ENCODE measurements at regions not wholly inside any gene's neighbourhood (a gene's known extent, or its start where the extent isn't known, plus 50 kb on each side); places are given as distances from the start of the nearest gene placed in this dataset.

DNA sequence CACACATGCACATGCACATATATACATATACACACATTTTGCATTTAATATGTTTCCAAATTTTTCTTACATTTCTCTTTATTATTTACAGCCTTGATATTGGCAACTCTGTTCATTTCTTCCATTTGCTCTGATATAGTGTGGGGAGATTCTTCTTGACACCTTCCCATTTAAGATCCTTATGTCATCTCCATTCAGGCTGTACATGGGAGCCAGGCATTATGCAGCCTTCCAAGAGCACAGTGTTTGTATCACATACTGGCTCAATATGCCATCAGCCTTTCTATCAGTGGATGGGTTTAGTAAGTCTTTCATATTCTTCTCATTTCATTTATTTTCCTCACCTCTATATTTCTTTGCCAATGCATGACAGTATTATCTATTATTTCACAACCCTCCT is 372.3 kb upstream of the FTMT start:
- Histone ChIP-seq H3K27me3 (ENCODE audit: control insufficient read depth in 2 of 2, insufficient read depth in 2 of 2, low read length in 2 of 2) (no peaks in the 10 kb centered on the region), H3K9me1 (ENCODE audit: control insufficient read depth, insufficient read depth, low read length) (no peaks in the 10 kb centered on the region), H3K9ac (ENCODE audit: insufficient read depth in 1 of 2, low read depth in 2 of 2, low read length in 2 of 2) (no peak overlapping the region), H3K79me2 (ENCODE audit: control insufficient read depth, insufficient read depth, low read length) (no peaks in the 10 kb centered on the region), H3K27ac (ENCODE audit: extremely low read depth, low read depth, low read length) (no peak overlapping the region), H3K4me2 (ENCODE audit: insufficient read depth, low read length) (no peak overlapping the region), H4K20me1 (replicated peaks; ENCODE audit: control insufficient read depth, insufficient read depth, low read length) (no peaks in the 10 kb centered on the region), H3K9me3 (replicated peaks; ENCODE audit: control insufficient read depth, insufficient read depth, low read depth, low read length) (no peaks in the 10 kb centered on the region), H3K4me3 (no peak overlapping the region), H3K36me3 (ENCODE audit: control insufficient read depth, insufficient read depth, low read length) (no peaks in the 10 kb centered on the region), H3K4me1 (replicated peaks in 1 of 2; ENCODE audit: control insufficient read depth in 2 of 2, insufficient read depth in 2 of 2, low read length in 2 of 2) (no peaks in the 10 kb centered on the region), H2AFZ (ENCODE audit: low read depth, low read length) (no peak overlapping the region)
- intact Hi-C loops (cut with micrococcal nuclease): no loop called here
- DNase-seq (ENCODE audit: extremely low read depth in 1 of 4, low spot score in 3 of 4): no peak
- no peak for ATAC-seq
- in situ Hi-C loops (cut with MboI): no loop called here
- FAIRE-seq: no peak
- ChIA-PET POLR2A (no interaction called here), CTCF (ENCODE audit: low intra/inter-chr PET ratio) (no interaction called here)
- no TSS peak for BruUV-seq (replicated peaks)
- TF ChIP-seq MNT (conservative IDR thresholded peaks at IDR 0.05) (no peak), EP300 (IDR thresholded peaks at IDR 0.05; ENCODE audit: low read length) (no peak), HDAC3 (IDR thresholded peaks at IDR 0.05; ENCODE audit: borderline replicate concordance, partially characterized antibody) (no peak), ZKSCAN8 (CRISPR knock-in tag; IDR thresholded peaks at IDR 0.05) (no peak), ZNF311 (CRISPR knock-in tag; IDR thresholded peaks at IDR 0.05) (no peak), LEF1 (IDR thresholded peaks at IDR 0.05) (no peak), ZC3H8 (IDR thresholded peaks at IDR 0.05) (no peak), TBL1XR1 (IDR thresholded peaks at IDR 0.05; ENCODE audit: low read length in 2 of 2) (no peak), ZBTB26 (CRISPR knock-in tag; IDR thresholded peaks at IDR 0.05) (no peak), ZEB2 (IDR thresholded peaks at IDR 0.05) (no peak), SUPT5H (IDR thresholded peaks at IDR 0.05) (no peak)
- TF ChIP-seq, protein P1, sequence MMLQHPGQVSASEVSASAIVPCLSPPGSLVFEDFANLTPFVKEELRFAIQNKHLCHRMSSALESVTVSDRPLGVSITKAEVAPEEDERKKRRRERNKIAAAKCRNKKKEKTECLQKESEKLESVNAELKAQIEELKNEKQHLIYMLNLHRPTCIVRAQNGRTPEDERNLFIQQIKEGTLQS (IDR thresholded peaks at IDR 0.05): no peak
- TF ChIP-seq, protein P1 (CRISPR knock-in tag; conservative IDR thresholded peaks at IDR 0.05): no peak
- TF ChIP-seq, protein P2, sequence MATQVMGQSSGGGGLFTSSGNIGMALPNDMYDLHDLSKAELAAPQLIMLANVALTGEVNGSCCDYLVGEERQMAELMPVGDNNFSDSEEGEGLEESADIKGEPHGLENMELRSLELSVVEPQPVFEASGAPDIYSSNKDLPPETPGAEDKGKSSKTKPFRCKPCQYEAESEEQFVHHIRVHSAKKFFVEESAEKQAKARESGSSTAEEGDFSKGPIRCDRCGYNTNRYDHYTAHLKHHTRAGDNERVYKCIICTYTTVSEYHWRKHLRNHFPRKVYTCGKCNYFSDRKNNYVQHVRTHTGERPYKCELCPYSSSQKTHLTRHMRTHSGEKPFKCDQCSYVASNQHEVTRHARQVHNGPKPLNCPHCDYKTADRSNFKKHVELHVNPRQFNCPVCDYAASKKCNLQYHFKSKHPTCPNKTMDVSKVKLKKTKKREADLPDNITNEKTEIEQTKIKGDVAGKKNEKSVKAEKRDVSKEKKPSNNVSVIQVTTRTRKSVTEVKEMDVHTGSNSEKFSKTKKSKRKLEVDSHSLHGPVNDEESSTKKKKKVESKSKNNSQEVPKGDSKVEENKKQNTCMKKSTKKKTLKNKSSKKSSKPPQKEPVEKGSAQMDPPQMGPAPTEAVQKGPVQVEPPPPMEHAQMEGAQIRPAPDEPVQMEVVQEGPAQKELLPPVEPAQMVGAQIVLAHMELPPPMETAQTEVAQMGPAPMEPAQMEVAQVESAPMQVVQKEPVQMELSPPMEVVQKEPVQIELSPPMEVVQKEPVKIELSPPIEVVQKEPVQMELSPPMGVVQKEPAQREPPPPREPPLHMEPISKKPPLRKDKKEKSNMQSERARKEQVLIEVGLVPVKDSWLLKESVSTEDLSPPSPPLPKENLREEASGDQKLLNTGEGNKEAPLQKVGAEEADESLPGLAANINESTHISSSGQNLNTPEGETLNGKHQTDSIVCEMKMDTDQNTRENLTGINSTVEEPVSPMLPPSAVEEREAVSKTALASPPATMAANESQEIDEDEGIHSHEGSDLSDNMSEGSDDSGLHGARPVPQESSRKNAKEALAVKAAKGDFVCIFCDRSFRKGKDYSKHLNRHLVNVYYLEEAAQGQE (IDR thresholded peaks at IDR 0.05; ENCODE audit: borderline replicate concordance): no peak
- TF ChIP-seq, protein P2 (CRISPR knock-in tag; IDR thresholded peaks at IDR 0.05; ENCODE audit: low read depth): no peak

Measured in K562 (cell line).